Cardiac fibroblast (primary cell): ENCODE measurements at regions not wholly inside any gene's neighbourhood (a gene's known extent, or its start where the extent isn't known, plus 50 kb on each side); places are given as distances from the start of the nearest gene placed in this dataset.

Experiments
- DNase-seq, 2 donors: peaks; one replicate each; pipeline versions ENCODE4 v3.0.0 to v3.0.0-alpha.2; 2010; ENCODE audit warnings: low read depth in 2 of 2
- H3K4me3 ChIP-seq, 2 donors: replicated peaks in 1 of 2; 1 replicate in 1 of 2; 2 replicates in 1 of 2; pipeline ENCODE4 v1.5.1; 2011; ENCODE audit warnings: low read depth in 2 of 2, low read length in 2 of 2, mild to moderate bottlenecking in 2 of 2, moderate library complexity in 1 of 2
- CTCF ChIP-seq: IDR thresholded peaks from one replicate; pipeline ENCODE4 v1.5.1; 2011; ENCODE audit warnings: low read depth, mild to moderate bottlenecking, low read length, inconsistent platforms

DNA sequence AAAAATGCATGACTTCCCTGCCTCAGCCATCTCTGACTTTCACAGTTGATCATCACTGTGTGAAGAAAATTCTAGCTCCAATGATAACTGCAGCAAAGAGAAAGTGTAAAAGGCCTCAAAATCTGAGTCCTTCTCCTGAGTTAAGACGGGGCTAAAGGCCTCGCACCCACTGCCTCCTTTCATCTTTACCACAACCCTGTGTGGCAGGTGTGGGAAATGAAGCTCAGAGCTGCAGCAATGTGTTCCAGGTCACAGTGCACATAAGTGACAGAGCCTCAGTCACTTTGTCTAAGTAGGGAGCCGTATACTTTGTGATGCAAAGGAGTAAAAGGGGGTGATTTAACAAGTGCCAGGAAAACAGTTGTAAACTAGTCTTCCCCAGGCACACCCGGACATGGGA lies 144.7 kb upstream of the TMCC3 start:
- H3K4me3 ChIP-seq: no peak overlapping the region
- no peak for DNase-seq
- no peak for TF ChIP-seq CTCF

DNA sequence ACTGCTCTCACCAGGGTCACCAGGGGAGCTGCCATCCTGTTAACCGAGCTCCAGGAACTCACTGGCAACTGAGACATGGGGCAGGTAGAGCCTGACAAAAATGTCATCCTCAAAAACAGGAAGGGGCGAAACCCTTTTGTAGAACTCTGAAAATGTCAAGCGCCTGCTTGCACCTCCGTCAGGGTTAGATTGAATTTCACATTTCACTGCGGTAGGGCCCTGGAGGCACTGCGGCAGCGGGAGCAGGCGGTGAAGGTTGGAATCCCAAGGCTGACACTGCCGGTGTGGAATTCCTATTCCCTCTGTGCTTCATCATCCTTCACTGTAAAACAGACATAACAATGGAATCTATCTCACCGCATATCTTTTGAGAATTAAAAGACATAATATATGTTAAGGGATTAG lies 142.8 kb upstream of the TMCC3 start:
- no peak for TF ChIP-seq CTCF
- peak in 1 of 2 donors; percentile 6 for DNase-seq
- H3K4me3 ChIP-seq: no peak overlapping the region

- TF ChIP-seq CTCF: no peak
- no peak overlapping the region for H3K4me3 ChIP-seq
- peak; percentile 19 to 69 for DNase-seq
Measured at GRCh38 chr12:94792693-94793092, 142.3 kb upstream of the TMCC3 start.

- TF ChIP-seq CTCF: no peak
- no peak for DNase-seq
Measured at GRCh38 chr12:94791933-94792332, 141.6 kb upstream of the TMCC3 start.

GRCh38 chr12:94790825-94791224 lies 140.5 kb upstream of the TMCC3 start:
- no peak overlapping the region for H3K4me3 ChIP-seq
- DNase-seq: no peak
- TF ChIP-seq CTCF: no peak

More at GRCh38 chr12:94791933-94792332, 141.6 kb upstream of the TMCC3 start:
- no peak overlapping the region for H3K4me3 ChIP-seq

DNA sequence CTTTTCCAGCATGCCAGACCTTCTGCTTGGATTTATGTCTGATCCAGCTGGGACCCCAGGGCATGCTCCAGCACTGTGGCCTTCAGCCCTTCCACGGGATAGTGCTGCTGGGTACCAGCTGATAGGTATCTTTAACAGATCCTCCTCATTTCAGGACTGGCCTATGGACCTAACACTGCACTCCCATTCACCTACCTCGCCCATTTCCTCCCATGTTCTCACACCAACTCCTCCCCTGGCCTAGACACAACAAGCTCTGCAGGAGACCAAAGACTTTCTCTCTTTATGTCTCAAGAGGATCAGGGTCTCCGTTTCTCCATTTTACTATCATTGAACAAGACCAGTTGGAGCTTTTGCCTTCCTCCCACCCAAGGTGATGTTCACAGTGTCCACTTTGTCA lies 140.0 kb upstream of the TMCC3 start:
- no peak overlapping the region for H3K4me3 ChIP-seq
- TF ChIP-seq CTCF: no peak
- DNase-seq: no peak

GRCh38 chr12:94789510-94790225 lies 139.3 kb upstream of the TMCC3 start:
- no peak overlapping the region for H3K4me3 ChIP-seq
- TF ChIP-seq CTCF: no peak
- DNase-seq: no peak
